ENCODE measurements at regions not wholly inside any gene's neighbourhood (a gene's known extent, or its start where the extent isn't known, plus 50 kb on each side); places are given as distances from the start of the nearest gene placed in this dataset.

DNA sequence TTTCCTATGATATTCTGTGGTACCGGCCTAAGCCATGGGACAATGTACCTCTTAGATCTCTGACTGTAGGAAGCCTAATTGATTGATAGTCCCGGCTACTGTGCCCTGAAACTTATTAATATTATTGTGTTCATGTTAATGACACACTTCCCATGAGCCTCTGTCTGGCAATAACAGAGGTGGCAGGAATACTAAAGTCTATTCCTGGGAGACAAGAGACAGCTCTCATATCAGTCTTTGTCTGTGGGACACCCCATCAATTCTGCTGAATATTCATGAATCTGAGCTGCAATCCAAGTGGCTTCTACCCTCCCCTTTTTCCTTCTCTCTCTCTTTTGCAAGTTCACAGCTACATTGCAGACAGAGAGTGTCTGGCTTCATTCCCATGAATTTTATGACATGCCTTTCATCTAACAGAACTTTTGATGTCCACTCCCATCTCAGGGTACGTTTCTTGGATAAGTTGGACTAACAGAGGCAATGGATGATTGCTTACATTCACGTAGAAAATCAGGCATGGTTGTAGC lies 907.5 kb downstream of the ZPLD1 start:
- TF ChIP-seq POLR2A (IDR thresholded peaks at IDR 0.05; ENCODE audit: low read length) = no peak
- no peak for TF ChIP-seq GATA1 (IDR thresholded peaks at IDR 0.05; ENCODE audit: low read depth, low read length)
